ENCODE measurements at regions not wholly inside any gene's neighbourhood (a gene's known extent, or its start where the extent isn't known, plus 50 kb on each side); places are given as distances from the start of the nearest gene placed in this dataset.

GRCh38 chr1:193545171-193545570 lies 358.8 kb upstream of the B3GALT2 start:
- H3K4me3 Mint-ChIP-seq = no peak overlapping the region
- Histone ChIP-seq H3K27ac (ENCODE audit: low read length) (no peak overlapping the region), H3K36me3 (ENCODE audit: control insufficient read depth in 2 of 2, extremely low read depth in 1 of 2, insufficient read depth in 1 of 2, low read length in 1 of 2) (no peaks in the 10 kb centered on the region), H3K27me3 (replicated peaks in 1 of 2; ENCODE audit: control insufficient read depth in 2 of 2, extremely low read depth in 1 of 2, insufficient read depth in 2 of 2, low read length in 1 of 2) (no peaks in the 10 kb centered on the region), H3K4me3 (ENCODE audit: control insufficient read depth in 1 of 2, extremely low read depth in 1 of 2, low read length in 1 of 2) (no peak overlapping the region), H3K4me1 (ENCODE audit: control insufficient read depth in 1 of 2, extremely low read depth in 1 of 2, insufficient read depth in 2 of 2, low read length in 2 of 2) (peaks cover 0 to 5% of the 10 kb centered on the region in 2 experiments), H3K9me3 (no peaks in the 10 kb centered on the region)
- H3K36me3 Mint-ChIP-seq = peaks cover 9% of the 10 kb centered on the region
- peaks cover 0 to 4% (median 0%) of the 10 kb centered on the region in 3 donors for H3K9me3 Mint-ChIP-seq
- H3K4me1 Mint-ChIP-seq = peaks cover 19 to 53% (median 38%) of the 10 kb centered on the region in 3 donors
- 100% methylated on average over 1 of the region's 2 CpGs for WGBS (ENCODE audit: insufficient coverage)
- ChIA-PET POLR2A (no interaction called here), CTCF (no interaction called here)
- no peak for ATAC-seq (replicated peaks in 1 of 4)
- no peak for DNase-seq
- H3K27ac Mint-ChIP-seq = no peak overlapping the region
- H3K27me3 Mint-ChIP-seq = no peaks in the 10 kb centered on the region

GRCh38 chr1:193543259-193543658 lies 356.8 kb upstream of the B3GALT2 start:
- Histone ChIP-seq H3K9me3 (no peaks in the 10 kb centered on the region), H3K4me1 (ENCODE audit: control insufficient read depth in 1 of 2, extremely low read depth in 1 of 2, insufficient read depth in 2 of 2, low read length in 2 of 2) (peaks cover 0 to 8% of the 10 kb centered on the region in 2 experiments), H3K27me3 (replicated peaks in 1 of 2; ENCODE audit: control insufficient read depth in 2 of 2, extremely low read depth in 1 of 2, insufficient read depth in 2 of 2, low read length in 1 of 2) (no peaks in the 10 kb centered on the region), H3K36me3 (ENCODE audit: control insufficient read depth in 2 of 2, extremely low read depth in 1 of 2, insufficient read depth in 1 of 2, low read length in 1 of 2) (no peaks in the 10 kb centered on the region), H3K4me3 (ENCODE audit: control insufficient read depth in 1 of 2, extremely low read depth in 1 of 2, low read length in 1 of 2) (no peak overlapping the region), H3K27ac (ENCODE audit: low read length) (no peak overlapping the region)
- Mint-ChIP-seq H3K27ac (peak overlapping the region in 1 of 2 donors; percentile 69), H3K9me3 (peaks cover 0 to 3% (median 0%) of the 10 kb centered on the region in 3 donors), H3K4me1 (peaks cover 33 to 64% (median 48%) of the 10 kb centered on the region in 3 donors), H3K27me3 (no peaks in the 10 kb centered on the region), H3K36me3 (peaks cover 5% of the 10 kb centered on the region), H3K4me3 (no peak overlapping the region)
- ChIA-PET CTCF (no interaction called here), POLR2A (no interaction called here)
- ATAC-seq (replicated peaks in 1 of 4) (no peak), DNase-seq (no peak)
- 89% methylated on average over 3 of the region's 4 CpGs for WGBS (ENCODE audit: insufficient coverage)

GRCh38 chr1:193542690-193543089 lies 356.3 kb upstream of the B3GALT2 start:
- H3K27ac ChIP-seq (ENCODE audit: low read length) = peak overlapping the region; percentile 85

GRCh38 chr1:193540511-193540910 lies 354.1 kb upstream of the B3GALT2 start:
- peaks cover 41 to 66% (median 56%) of the 10 kb centered on the region in 3 donors for H3K4me1 Mint-ChIP-seq
- peak overlapping the region in 1 of 2 donors; percentile 27 for H3K4me3 ChIP-seq (ENCODE audit: control insufficient read depth in 1 of 2, extremely low read depth in 1 of 2, low read length in 1 of 2)
- H3K9me3 Mint-ChIP-seq = peaks cover 0 to 3% (median 0%) of the 10 kb centered on the region in 3 donors
- peaks cover 0 to 11% of the 10 kb centered on the region in 2 experiments for H3K4me1 ChIP-seq (ENCODE audit: control insufficient read depth in 1 of 2, extremely low read depth in 1 of 2, insufficient read depth in 2 of 2, low read length in 2 of 2)
- H3K27me3 ChIP-seq (replicated peaks in 1 of 2; ENCODE audit: control insufficient read depth in 2 of 2, extremely low read depth in 1 of 2, insufficient read depth in 2 of 2, low read length in 1 of 2) = no peaks in the 10 kb centered on the region
- H3K27ac ChIP-seq (ENCODE audit: low read length) = peak overlapping the region; percentile 85
- peak overlapping the region; percentile 94 to 97 for H3K27ac Mint-ChIP-seq
- H3K27me3 Mint-ChIP-seq = no peaks in the 10 kb centered on the region
- no peaks in the 10 kb centered on the region for H3K9me3 ChIP-seq
- H3K36me3 Mint-ChIP-seq = peaks cover 2% of the 10 kb centered on the region
- DNase-seq (peak in 2 of 35 experiments; percentile 2 to 30), ATAC-seq (replicated peaks in 1 of 4) (peak; percentile 24 to 51 (median 44))
- ChIA-PET CTCF (interaction anchor here in 1 of 2 donors (0.5 to 1.9 kb wide), 5 partner anchors 15 to 276 kb away, joined by 3 to 6 read pairs (median 4); no protein-coding TSS in a partner anchor), POLR2A (interaction anchor here in 1 of 2 donors (0.5 to 0.7 kb wide), 2 partner anchors 76 to 354 kb away, joined by 3 to 10 read pairs; partner anchors contain the start of gene B3GALT2)
- H3K4me3 Mint-ChIP-seq = peak overlapping the region; percentile 69 to 74 (median 73)
- H3K36me3 ChIP-seq (ENCODE audit: control insufficient read depth in 2 of 2, extremely low read depth in 1 of 2, insufficient read depth in 1 of 2, low read length in 1 of 2) = no peaks in the 10 kb centered on the region

More at GRCh38 chr1:193542690-193543089, 356.3 kb upstream of the B3GALT2 start:
- peaks cover 0 to 3% (median 0%) of the 10 kb centered on the region in 3 donors for H3K9me3 Mint-ChIP-seq
- Histone ChIP-seq H3K27me3 (replicated peaks in 1 of 2; ENCODE audit: control insufficient read depth in 2 of 2, extremely low read depth in 1 of 2, insufficient read depth in 2 of 2, low read length in 1 of 2) (no peaks in the 10 kb centered on the region), H3K4me3 (ENCODE audit: control insufficient read depth in 1 of 2, extremely low read depth in 1 of 2, low read length in 1 of 2) (no peak overlapping the region), H3K4me1 (ENCODE audit: control insufficient read depth in 1 of 2, extremely low read depth in 1 of 2, insufficient read depth in 2 of 2, low read length in 2 of 2) (peaks cover 0 to 11% of the 10 kb centered on the region in 2 experiments), H3K9me3 (no peaks in the 10 kb centered on the region), H3K36me3 (ENCODE audit: control insufficient read depth in 2 of 2, extremely low read depth in 1 of 2, insufficient read depth in 1 of 2, low read length in 1 of 2) (no peaks in the 10 kb centered on the region)
- peaks cover 38 to 66% (median 52%) of the 10 kb centered on the region in 3 donors for H3K4me1 Mint-ChIP-seq
- H3K27me3 Mint-ChIP-seq = no peaks in the 10 kb centered on the region
- H3K36me3 Mint-ChIP-seq = peaks cover 5% of the 10 kb centered on the region
- ChIA-PET POLR2A (no interaction called here), CTCF (no interaction called here)
- ATAC-seq (replicated peaks in 1 of 4) (no peak), DNase-seq (no peak)
- no peak overlapping the region for H3K4me3 Mint-ChIP-seq
- 60% methylated on average over 1 of the region's 1 CpG for WGBS (ENCODE audit: insufficient coverage)
- H3K27ac Mint-ChIP-seq = peak overlapping the region; percentile 87 to 97

- no peaks in the 10 kb centered on the region for H3K36me3 Mint-ChIP-seq
- peak overlapping the region; percentile 94 to 97 for H3K27ac Mint-ChIP-seq
- Histone ChIP-seq H3K36me3 (ENCODE audit: control insufficient read depth in 2 of 2, extremely low read depth in 1 of 2, insufficient read depth in 1 of 2, low read length in 1 of 2) (no peaks in the 10 kb centered on the region), H3K27me3 (replicated peaks in 1 of 2; ENCODE audit: control insufficient read depth in 2 of 2, extremely low read depth in 1 of 2, insufficient read depth in 2 of 2, low read length in 1 of 2) (no peaks in the 10 kb centered on the region), H3K9me3 (no peaks in the 10 kb centered on the region), H3K4me1 (ENCODE audit: control insufficient read depth in 1 of 2, extremely low read depth in 1 of 2, insufficient read depth in 2 of 2, low read length in 2 of 2) (peaks cover 0 to 11% of the 10 kb centered on the region in 2 experiments), H3K27ac (ENCODE audit: low read length) (peak overlapping the region; percentile 85), H3K4me3 (ENCODE audit: control insufficient read depth in 1 of 2, extremely low read depth in 1 of 2, low read length in 1 of 2) (peak overlapping the region in 1 of 2 donors; percentile 27)
- CTCF ChIA-PET = interaction anchor here (0.6 to 1.9 kb wide), 9 partner anchors 14 to 971 kb away, joined by 3 to 6 read pairs (median 3); no protein-coding TSS in a partner anchor
- H3K9me3 Mint-ChIP-seq = peaks cover 0 to 3% (median 0%) of the 10 kb centered on the region in 3 donors
- DNase-seq (peak in 10 of 35 experiments; percentile 0 to 36 (median 12)), ATAC-seq (replicated peaks in 1 of 4) (peak; percentile 56 to 61 (median 57))
- 5% methylated on average over 3 of the region's 7 CpGs for WGBS (ENCODE audit: insufficient coverage)
- no peaks in the 10 kb centered on the region for H3K27me3 Mint-ChIP-seq
- POLR2A ChIA-PET = interaction anchor here in 1 of 2 donors (0.5 to 1.1 kb wide), 5 partner anchors 14 to 354 kb away, joined by 3 to 10 read pairs (median 5); partner anchors contain the start of gene B3GALT2
- H3K4me3 Mint-ChIP-seq = peak overlapping the region; percentile 69 to 74 (median 73)
- H3K4me1 Mint-ChIP-seq = peaks cover 41 to 64% (median 56%) of the 10 kb centered on the region in 3 donors
Observed at GRCh38 chr1:193539731-193540459, 353.5 kb upstream of the B3GALT2 start.

GRCh38 chr1:193538680-193539079 lies 352.3 kb upstream of the B3GALT2 start:
- peak overlapping the region; percentile 85 for H3K27ac ChIP-seq (ENCODE audit: low read length)
- H3K4me1 Mint-ChIP-seq = peaks cover 41 to 60% (median 56%) of the 10 kb centered on the region in 3 donors
- POLR2A ChIA-PET = interaction anchor here in 1 of 2 donors (0.6 kb wide), 1 partner anchor 371 kb away, joined by 5 read pairs; no protein-coding TSS in a partner anchor
- DNase-seq (peak in 1 of 35 experiments; percentile 24), ATAC-seq (replicated peaks in 1 of 4) (no peak)
- no peaks in the 10 kb centered on the region for H3K27me3 ChIP-seq (replicated peaks in 1 of 2; ENCODE audit: control insufficient read depth in 2 of 2, extremely low read depth in 1 of 2, insufficient read depth in 2 of 2, low read length in 1 of 2)
- H3K36me3 ChIP-seq (ENCODE audit: control insufficient read depth in 2 of 2, extremely low read depth in 1 of 2, insufficient read depth in 1 of 2, low read length in 1 of 2) = no peaks in the 10 kb centered on the region
- peaks cover 0 to 11% of the 10 kb centered on the region in 2 experiments for H3K4me1 ChIP-seq (ENCODE audit: control insufficient read depth in 1 of 2, extremely low read depth in 1 of 2, insufficient read depth in 2 of 2, low read length in 2 of 2)
- peak overlapping the region in 2 of 3 donors; percentile 6 to 24 for H3K4me3 Mint-ChIP-seq
- 33% methylated on average over 1 of the region's 6 CpGs for WGBS (ENCODE audit: insufficient coverage)
- H3K27ac Mint-ChIP-seq = peak overlapping the region; percentile 80 to 82
- CTCF ChIA-PET = no interaction called here
- H3K36me3 Mint-ChIP-seq = no peaks in the 10 kb centered on the region
- H3K9me3 Mint-ChIP-seq = peaks cover 0 to 3% (median 0%) of the 10 kb centered on the region in 3 donors
- H3K9me3 ChIP-seq = no peaks in the 10 kb centered on the region
- no peaks in the 10 kb centered on the region for H3K27me3 Mint-ChIP-seq
- no peak overlapping the region for H3K4me3 ChIP-seq (ENCODE audit: control insufficient read depth in 1 of 2, extremely low read depth in 1 of 2, low read length in 1 of 2)

Measured in T-cell (primary cell).